ENCODE measurements at regions not wholly inside any gene's neighbourhood (a gene's known extent, or its start where the extent isn't known, plus 50 kb on each side); places are given as distances from the start of the nearest gene placed in this dataset.
"Not testable (repeated sequence)": the region's sequence is repeated elsewhere in the genome, so short reads cannot be mapped to it uniquely, and the experiment has no call there.

GRCh38 chrX:28408017-28408723 is 179.1 kb upstream of the IL1RAPL1 start:
- no peaks in the 10 kb centered on the region for H3K36me3 ChIP-seq (ENCODE audit: control insufficient read depth, insufficient read depth, low read length)
- no peaks in the 10 kb centered on the region for H3K4me1 ChIP-seq (ENCODE audit: control insufficient read depth, insufficient read depth, low read length)
- no peak for DNase-seq (ENCODE audit: low read depth in 4 of 6, low spot score in 6 of 6)
- no peaks in the 10 kb centered on the region for H3K9me3 ChIP-seq (ENCODE audit: control insufficient read depth, insufficient read depth, low read length)
- H3K27me3 ChIP-seq (ENCODE audit: control insufficient read depth, insufficient read depth, low read length): no peaks in the 10 kb centered on the region
- no peak overlapping the region for H3K4me3 ChIP-seq (ENCODE audit: low read depth, low read length)
- no peak overlapping the region for H3K27ac ChIP-seq (ENCODE audit: low read depth, low read length)

- Histone ChIP-seq H3K9me3 (ENCODE audit: control insufficient read depth, insufficient read depth, low read length) (no peaks in the 10 kb centered on the region), H3K27me3 (ENCODE audit: control insufficient read depth, insufficient read depth, low read length) (no peaks in the 10 kb centered on the region), H3K27ac (ENCODE audit: low read depth, low read length) (no peak overlapping the region), H3K4me1 (ENCODE audit: control insufficient read depth, insufficient read depth, low read length) (no peaks in the 10 kb centered on the region), H3K4me3 (ENCODE audit: low read depth, low read length) (no peak overlapping the region), H3K36me3 (ENCODE audit: control insufficient read depth, insufficient read depth, low read length) (no peaks in the 10 kb centered on the region)
- WGBS (ENCODE audit: insufficient coverage): no CpG with 5 or more reads among the region's 2 CpGs
- DNase-seq (ENCODE audit: low read depth in 4 of 6, low spot score in 6 of 6): no peak
Measured at GRCh38 chrX:28398342-28398741, 188.9 kb upstream of the IL1RAPL1 start.

GRCh38 chrX:28391528-28391927 is 195.7 kb upstream of the IL1RAPL1 start:
- Histone ChIP-seq H3K4me1 (ENCODE audit: control insufficient read depth, insufficient read depth, low read length) (no peaks in the 10 kb centered on the region), H3K9me3 (ENCODE audit: control insufficient read depth, insufficient read depth, low read length) (no peaks in the 10 kb centered on the region), H3K27ac (ENCODE audit: low read depth, low read length) (no peak overlapping the region), H3K36me3 (ENCODE audit: control insufficient read depth, insufficient read depth, low read length) (no peaks in the 10 kb centered on the region), H3K27me3 (ENCODE audit: control insufficient read depth, insufficient read depth, low read length) (no peaks in the 10 kb centered on the region), H3K4me3 (ENCODE audit: low read depth, low read length) (no peak overlapping the region)
- DNase-seq (ENCODE audit: low read depth in 4 of 6, low spot score in 6 of 6): no peak
- WGBS (ENCODE audit: insufficient coverage): no CpG with 5 or more reads among the region's 5 CpGs

GRCh38 chrX:28379103-28379502 is 208.1 kb upstream of the IL1RAPL1 start:
- peak in 1 of 6 donors; percentile 75 for DNase-seq (ENCODE audit: low read depth in 4 of 6, low spot score in 6 of 6)
- H3K36me3 ChIP-seq (ENCODE audit: control insufficient read depth, insufficient read depth, low read length): no peaks in the 10 kb centered on the region
- H3K4me1 ChIP-seq (ENCODE audit: control insufficient read depth, insufficient read depth, low read length): no peaks in the 10 kb centered on the region
- no peak overlapping the region for H3K27ac ChIP-seq (ENCODE audit: low read depth, low read length)
- H3K9me3 ChIP-seq (ENCODE audit: control insufficient read depth, insufficient read depth, low read length): no peaks in the 10 kb centered on the region
- H3K27me3 ChIP-seq (ENCODE audit: control insufficient read depth, insufficient read depth, low read length): no peaks in the 10 kb centered on the region
- WGBS (ENCODE audit: insufficient coverage): 40% methylated on average over 3 of the region's 3 CpGs
- H3K4me3 ChIP-seq (ENCODE audit: low read depth, low read length): no peak overlapping the region

GRCh38 chrX:28367649-28368048 is 219.6 kb upstream of the IL1RAPL1 start:
- not testable (repeated sequence) for H3K9me3 ChIP-seq (ENCODE audit: control insufficient read depth, insufficient read depth, low read length); H3K27ac ChIP-seq (ENCODE audit: low read depth, low read length); H3K36me3 ChIP-seq (ENCODE audit: control insufficient read depth, insufficient read depth, low read length); H3K4me1 ChIP-seq (ENCODE audit: control insufficient read depth, insufficient read depth, low read length); H3K27me3 ChIP-seq (ENCODE audit: control insufficient read depth, insufficient read depth, low read length); DNase-seq (ENCODE audit: low read depth in 4 of 6, low spot score in 6 of 6); H3K4me3 ChIP-seq (ENCODE audit: low read depth, low read length)
- WGBS (ENCODE audit: insufficient coverage): 85% methylated on average over 10 of the region's 11 CpGs

GRCh38 chrX:28351801-28352200 is 235.4 kb upstream of the IL1RAPL1 start:
- peaks cover 3% of the 10 kb centered on the region for H3K27me3 ChIP-seq (ENCODE audit: control insufficient read depth, insufficient read depth, low read length)
- H3K9me3 ChIP-seq (ENCODE audit: control insufficient read depth, insufficient read depth, low read length): no peaks in the 10 kb centered on the region
- H3K36me3 ChIP-seq (ENCODE audit: control insufficient read depth, insufficient read depth, low read length): no peaks in the 10 kb centered on the region
- no CpG with 5 or more reads among the region's 3 CpGs for WGBS (ENCODE audit: insufficient coverage)
- no peak overlapping the region for H3K4me3 ChIP-seq (ENCODE audit: low read depth, low read length)
- H3K27ac ChIP-seq (ENCODE audit: low read depth, low read length): no peak overlapping the region
- DNase-seq (ENCODE audit: low read depth in 4 of 6, low spot score in 6 of 6): no peak
- no peaks in the 10 kb centered on the region for H3K4me1 ChIP-seq (ENCODE audit: control insufficient read depth, insufficient read depth, low read length)

GRCh38 chrX:28349888-28350287 is 237.4 kb upstream of the IL1RAPL1 start:
- DNase-seq (ENCODE audit: low read depth in 4 of 6, low spot score in 6 of 6): no peak
- Histone ChIP-seq H3K4me3 (ENCODE audit: low read depth, low read length) (no peak overlapping the region), H3K9me3 (ENCODE audit: control insufficient read depth, insufficient read depth, low read length) (no peaks in the 10 kb centered on the region), H3K4me1 (ENCODE audit: control insufficient read depth, insufficient read depth, low read length) (no peaks in the 10 kb centered on the region), H3K27me3 (ENCODE audit: control insufficient read depth, insufficient read depth, low read length) (peaks cover 3% of the 10 kb centered on the region), H3K27ac (ENCODE audit: low read depth, low read length) (no peak overlapping the region), H3K36me3 (ENCODE audit: control insufficient read depth, insufficient read depth, low read length) (no peaks in the 10 kb centered on the region)

GRCh38 chrX:28347476-28347875 is 239.8 kb upstream of the IL1RAPL1 start:
- no peaks in the 10 kb centered on the region for H3K4me1 ChIP-seq (ENCODE audit: control insufficient read depth, insufficient read depth, low read length)
- no peak for DNase-seq (ENCODE audit: low read depth in 4 of 6, low spot score in 6 of 6)
- no peaks in the 10 kb centered on the region for H3K9me3 ChIP-seq (ENCODE audit: control insufficient read depth, insufficient read depth, low read length)
- H3K4me3 ChIP-seq (ENCODE audit: low read depth, low read length): no peak overlapping the region
- H3K27ac ChIP-seq (ENCODE audit: low read depth, low read length): no peak overlapping the region
- no peaks in the 10 kb centered on the region for H3K27me3 ChIP-seq (ENCODE audit: control insufficient read depth, insufficient read depth, low read length)
- 67% methylated on average over 1 of the region's 4 CpGs for WGBS (ENCODE audit: insufficient coverage)
- no peaks in the 10 kb centered on the region for H3K36me3 ChIP-seq (ENCODE audit: control insufficient read depth, insufficient read depth, low read length)

- H3K27ac ChIP-seq (ENCODE audit: low read depth, low read length): no peak overlapping the region
- H3K36me3 ChIP-seq (ENCODE audit: control insufficient read depth, insufficient read depth, low read length): no peaks in the 10 kb centered on the region
- WGBS (ENCODE audit: insufficient coverage): no CpG with 5 or more reads among the region's 3 CpGs
- no peak for DNase-seq (ENCODE audit: low read depth in 4 of 6, low spot score in 6 of 6)
- no peak overlapping the region for H3K4me3 ChIP-seq (ENCODE audit: low read depth, low read length)
- H3K9me3 ChIP-seq (ENCODE audit: control insufficient read depth, insufficient read depth, low read length): no peaks in the 10 kb centered on the region
- H3K4me1 ChIP-seq (ENCODE audit: control insufficient read depth, insufficient read depth, low read length): no peaks in the 10 kb centered on the region
- no peaks in the 10 kb centered on the region for H3K27me3 ChIP-seq (ENCODE audit: control insufficient read depth, insufficient read depth, low read length)
Measured at GRCh38 chrX:28329156-28329555, 258.1 kb upstream of the IL1RAPL1 start.

GRCh38 chrX:28324321-28324721 is 262.9 kb upstream of the IL1RAPL1 start:
- Histone ChIP-seq H3K27ac (ENCODE audit: low read depth, low read length) (no peak overlapping the region), H3K4me1 (ENCODE audit: control insufficient read depth, insufficient read depth, low read length) (no peaks in the 10 kb centered on the region), H3K27me3 (ENCODE audit: control insufficient read depth, insufficient read depth, low read length) (no peaks in the 10 kb centered on the region), H3K4me3 (ENCODE audit: low read depth, low read length) (no peak overlapping the region), H3K9me3 (ENCODE audit: control insufficient read depth, insufficient read depth, low read length) (no peaks in the 10 kb centered on the region), H3K36me3 (ENCODE audit: control insufficient read depth, insufficient read depth, low read length) (no peaks in the 10 kb centered on the region)
- no peak for DNase-seq (ENCODE audit: low read depth in 4 of 6, low spot score in 6 of 6)
- WGBS (ENCODE audit: insufficient coverage): 60% methylated on average over 2 of the region's 5 CpGs

Measured in spinal cord (tissue), 9 donors.